ENCODE measurements at regions not wholly inside any gene's neighbourhood (a gene's known extent, or its start where the extent isn't known, plus 50 kb on each side); places are given as distances from the start of the nearest gene placed in this dataset.

GRCh38 chr5:2894316-2894715 is 142.8 kb upstream of the IRX2 start:
- no peak for DNase-seq
- H3K27me3 ChIP-seq: no peaks in the 10 kb centered on the region
- no peak overlapping the region for H3K27ac ChIP-seq
- H3K4me1 ChIP-seq: no peaks in the 10 kb centered on the region
- intact Hi-C loops (cut with DNase I; ENCODE audit: low total_unique reads): no loop called here
- no peaks in the 10 kb centered on the region for H3K9me3 ChIP-seq
- no peak overlapping the region for H3K4me3 ChIP-seq
- H3K36me3 ChIP-seq: no peaks in the 10 kb centered on the region
- TF ChIP-seq CTCF (IDR thresholded peaks at IDR 0.05): no peak
- TF ChIP-seq POLR2A (IDR thresholded peaks at IDR 0.05): no peak

GRCh38 chr5:2892466-2893000 is 141.1 kb upstream of the IRX2 start:
- no peak for DNase-seq
- no peaks in the 10 kb centered on the region for H3K36me3 ChIP-seq
- intact Hi-C loops (cut with DNase I; ENCODE audit: low total_unique reads): no loop called here
- TF ChIP-seq POLR2A (IDR thresholded peaks at IDR 0.05) (no peak), CTCF (IDR thresholded peaks at IDR 0.05) (no peak)
- H3K27me3 ChIP-seq: no peaks in the 10 kb centered on the region
- no peak overlapping the region for H3K27ac ChIP-seq
- H3K4me3 ChIP-seq: no peak overlapping the region
- no peaks in the 10 kb centered on the region for H3K9me3 ChIP-seq
- H3K4me1 ChIP-seq: no peaks in the 10 kb centered on the region

- DNase-seq: no peak
- no peak overlapping the region for H3K4me3 ChIP-seq
- no peaks in the 10 kb centered on the region for H3K9me3 ChIP-seq
- no peaks in the 10 kb centered on the region for H3K27me3 ChIP-seq
- no peaks in the 10 kb centered on the region for H3K4me1 ChIP-seq
- H3K36me3 ChIP-seq: no peaks in the 10 kb centered on the region
- H3K27ac ChIP-seq: no peak overlapping the region
- intact Hi-C loops (cut with DNase I; ENCODE audit: low total_unique reads): no loop called here
- no peak for TF ChIP-seq POLR2A (IDR thresholded peaks at IDR 0.05)
- TF ChIP-seq CTCF (IDR thresholded peaks at IDR 0.05): no peak
These were observed 140.3 kb upstream of the IRX2 start for GRCh38 chr5:2891781-2892180.

- intact Hi-C loops (cut with DNase I; ENCODE audit: low total_unique reads): no loop called here
- H3K4me1 ChIP-seq: no peaks in the 10 kb centered on the region
- no peak for DNase-seq
- H3K9me3 ChIP-seq: no peaks in the 10 kb centered on the region
- TF ChIP-seq CTCF (IDR thresholded peaks at IDR 0.05) (no peak), POLR2A (IDR thresholded peaks at IDR 0.05) (no peak)
- no peaks in the 10 kb centered on the region for H3K36me3 ChIP-seq
- no peaks in the 10 kb centered on the region for H3K27me3 ChIP-seq
- no peak overlapping the region for H3K27ac ChIP-seq
- no peak overlapping the region for H3K4me3 ChIP-seq
These were observed 138.5 kb upstream of the IRX2 start for GRCh38 chr5:2890011-2890410.

- Histone ChIP-seq H3K27me3 (no peaks in the 10 kb centered on the region), H3K36me3 (no peaks in the 10 kb centered on the region), H3K4me1 (no peaks in the 10 kb centered on the region), H3K27ac (no peak overlapping the region), H3K4me3 (no peak overlapping the region), H3K9me3 (no peaks in the 10 kb centered on the region)
- no peak for TF ChIP-seq POLR2A (IDR thresholded peaks at IDR 0.05)
- TF ChIP-seq CTCF (IDR thresholded peaks at IDR 0.05): no peak
- intact Hi-C loops (cut with DNase I; ENCODE audit: low total_unique reads): no loop called here
- DNase-seq: no peak
These were observed 137.1 kb upstream of the IRX2 start for GRCh38 chr5:2888520-2889060.
